HG03045 (cell line): ENCODE measurements at regions not wholly inside any gene's neighbourhood (a gene's known extent, or its start where the extent isn't known, plus 50 kb on each side); places are given as distances from the start of the nearest gene placed in this dataset.
"Not testable (repeated sequence)": the region's sequence is repeated elsewhere in the genome, so short reads cannot be mapped to it uniquely, and the experiment has no call there.

Experiments used
- ATAC-seq: cut with Tn5 transposase; IDR thresholded peaks from one replicate; pipeline ENCODE4 v1.9.1; 2021; ENCODE audit warnings: mild to moderate bottlenecking, moderate library complexity; ENCODE audit not compliant: unreplicated experiment

DNA sequence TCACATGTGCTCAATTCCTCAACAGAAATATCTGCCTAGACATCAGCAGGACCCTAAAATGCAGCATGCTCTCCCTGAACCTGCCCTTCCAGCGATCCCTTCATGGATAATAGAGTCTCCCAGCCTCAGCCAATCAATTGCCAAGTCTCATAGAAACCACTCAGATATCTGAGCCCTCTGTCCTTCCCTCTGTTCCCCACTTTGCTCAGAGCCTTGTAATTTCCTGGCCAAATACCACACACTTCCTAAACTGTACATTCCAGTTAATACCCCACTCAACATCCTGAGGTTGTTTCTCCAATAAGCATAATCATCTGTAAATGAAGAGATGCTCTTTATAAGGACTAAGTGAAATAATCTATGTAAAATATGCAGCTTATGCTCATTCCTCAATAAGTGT is 59.3 kb upstream of the PTGFRN start:
- ATAC-seq, result no peak

GRCh38 chr1:116851189-116851588 is 58.5 kb upstream of the PTGFRN start:
- ATAC-seq, result not testable (repeated sequence)

DNA sequence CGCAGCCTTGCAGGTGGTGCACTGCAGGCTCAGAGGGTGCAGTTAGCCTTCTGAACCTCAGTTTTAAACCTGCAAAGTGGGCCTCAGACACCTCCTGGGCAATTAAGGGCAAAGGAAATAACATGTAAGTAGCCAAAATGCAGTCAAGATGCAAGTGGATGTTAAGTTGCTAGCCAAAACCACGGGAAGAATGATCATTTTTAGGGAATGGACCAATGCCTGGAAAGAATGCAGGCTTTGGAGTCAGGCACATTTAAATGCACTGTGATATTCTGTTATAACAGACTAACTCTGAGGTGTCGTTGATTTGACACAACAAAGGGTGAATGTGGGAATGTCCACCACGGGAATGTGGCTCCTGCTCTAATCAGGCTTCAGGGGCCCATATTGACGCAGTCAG is 57.9 kb upstream of the PTGFRN start:
- ATAC-seq, result no peak

DNA sequence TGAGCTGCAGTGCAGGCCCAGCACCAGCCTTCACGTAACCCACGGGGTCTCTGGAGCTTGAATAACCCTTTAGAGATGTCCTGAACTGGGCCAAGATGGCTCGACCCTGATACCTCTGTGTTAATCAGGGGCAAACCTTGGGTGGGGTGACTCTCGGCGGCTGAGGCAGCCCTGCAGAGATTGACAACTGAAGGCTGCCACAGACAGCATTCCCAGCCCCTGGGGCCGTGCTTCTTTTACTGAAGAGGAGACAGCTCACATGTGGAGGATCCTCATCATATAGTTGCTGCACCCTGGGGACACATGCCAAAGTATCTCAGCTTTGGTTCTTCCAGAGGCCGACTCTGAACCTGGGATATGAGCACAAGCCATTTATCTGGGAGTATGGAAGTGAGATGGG is 57.3 kb upstream of the PTGFRN start:
- no peak for ATAC-seq

DNA sequence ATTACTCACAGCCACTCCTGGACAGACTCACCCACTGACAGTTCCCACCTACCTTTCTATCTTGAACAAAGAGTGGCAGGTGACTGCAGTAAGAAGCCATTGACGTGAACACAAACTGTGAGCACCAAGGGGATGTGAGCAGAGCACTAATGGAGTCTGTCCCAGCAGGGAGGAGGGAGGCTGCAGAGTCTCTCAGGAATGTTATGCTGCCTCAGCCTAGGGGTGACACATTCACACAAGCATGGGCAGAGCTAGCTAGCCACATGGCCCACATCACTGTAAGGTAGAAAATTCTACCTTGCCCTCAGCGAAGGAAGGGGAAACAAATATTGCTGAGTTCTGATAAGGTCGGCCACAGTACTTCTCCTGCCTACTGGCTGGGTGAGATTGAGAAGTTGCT is 56.8 kb upstream of the PTGFRN start:
- ATAC-seq, result no peak

GRCh38 chr1:116853680-116854402 is 55.9 kb upstream of the PTGFRN start:
- no peak for ATAC-seq

- no peak for ATAC-seq
Measured at GRCh38 chr1:116854403-116854690, 55.4 kb upstream of the PTGFRN start.

DNA sequence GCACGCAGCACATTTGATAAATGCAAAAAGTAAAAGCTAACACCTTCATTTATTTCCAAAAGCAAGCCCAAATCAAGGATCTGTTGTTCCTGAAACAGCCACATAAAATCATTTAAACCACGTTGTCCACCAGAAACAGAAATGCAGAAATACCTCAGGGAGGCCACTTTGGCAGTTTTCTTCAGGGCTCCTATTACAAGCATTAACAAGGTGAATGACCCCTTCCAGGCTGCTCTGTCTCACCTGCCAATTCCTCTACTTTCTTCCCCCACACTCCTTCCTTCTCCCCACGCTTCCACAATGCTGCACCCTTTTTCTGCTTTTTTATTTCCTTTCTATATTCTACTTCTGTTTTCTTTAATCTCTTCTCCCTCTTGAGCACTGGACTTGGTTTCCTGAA is 55.0 kb upstream of the PTGFRN start:
- ATAC-seq, result no peak

GRCh38 chr1:116855191-116855619 is 54.5 kb upstream of the PTGFRN start:
- ATAC-seq, result no peak

- no peak for ATAC-seq
Measured at GRCh38 chr1:116855773-116856201, 53.9 kb upstream of the PTGFRN start.

DNA sequence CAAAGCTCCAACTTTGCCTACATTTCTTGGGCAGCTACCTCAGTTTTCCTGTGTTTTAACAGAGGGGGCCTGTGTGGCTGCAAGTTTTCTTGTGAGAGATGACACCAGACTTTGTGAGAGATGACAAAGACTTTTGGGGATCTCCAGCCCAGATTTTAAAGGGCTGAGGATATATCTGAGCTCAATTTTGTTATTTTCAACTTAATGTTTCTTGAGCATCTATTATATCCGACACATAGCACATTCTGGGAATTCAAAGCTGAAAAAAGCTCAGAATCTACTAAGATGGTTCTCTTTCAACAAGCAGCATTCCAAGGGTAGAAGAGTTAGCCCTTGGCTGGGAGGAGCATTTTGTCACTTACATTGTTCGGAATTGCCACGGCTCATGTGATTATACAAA is 53.4 kb upstream of the PTGFRN start:
- ATAC-seq, result no peak

- no peak for ATAC-seq
Measured at GRCh38 chr1:116857092-116857491, 52.6 kb upstream of the PTGFRN start.
